ENCODE measurements at regions not wholly inside any gene's neighbourhood (a gene's known extent, or its start where the extent isn't known, plus 50 kb on each side); places are given as distances from the start of the nearest gene placed in this dataset.

DNA sequence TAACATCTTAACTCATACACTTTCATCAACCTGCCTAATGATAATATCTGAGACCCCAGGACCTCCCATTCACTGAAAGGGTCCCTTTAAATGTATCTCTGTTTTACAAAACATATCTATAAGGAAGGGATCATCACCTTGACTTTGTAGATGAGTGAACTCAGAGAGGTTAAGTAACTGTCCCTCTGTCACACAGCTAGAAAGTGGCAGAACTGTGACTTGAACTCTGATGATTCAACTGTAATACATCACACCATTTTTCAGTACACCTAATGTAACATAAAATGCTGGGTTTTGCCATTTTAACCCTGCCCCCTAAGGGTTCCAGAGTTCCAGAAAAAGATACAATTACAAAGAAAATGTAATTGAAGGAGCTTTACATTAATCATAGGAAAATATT lies 234.6 kb downstream of the ZEB2 start:
- TF ChIP-seq CREB3 (tag; conservative IDR thresholded peaks at IDR 0.05; ENCODE audit: low read depth) (no peak), JUN (IDR thresholded peaks at IDR 0.05; ENCODE audit: borderline replicate concordance, low read depth, low read length) (no peak), JUN (CRISPR knock-in tag; IDR thresholded peaks at IDR 0.05; ENCODE audit: borderline replicate concordance) (no peak), CTCF (IDR thresholded peaks at IDR 0.05 in 2 of 3, conservative IDR thresholded peaks at IDR 0.05 in 1 of 3; ENCODE audit: insufficient read depth in 2 of 3, low read depth in 1 of 3, low read length in 3 of 3) (no peak), EZH2 (IDR thresholded peaks at IDR 0.05; ENCODE audit: borderline replicate concordance, low read depth, low read length) (no peak), CHCHD3 (CRISPR knock-in tag; IDR thresholded peaks at IDR 0.05) (no peak), ZNF592 (IDR thresholded peaks at IDR 0.05) (no peak), ZNF253 (CRISPR knock-in tag; conservative IDR thresholded peaks at IDR 0.05) (no peak), E2F8 (IDR thresholded peaks at IDR 0.05; ENCODE audit: low read depth, partially characterized antibody) (no peak), MAFK (IDR thresholded peaks at IDR 0.05; ENCODE audit: low read length) (no peak), KLF1 (tag; IDR thresholded peaks at IDR 0.05) (no peak), EP300 (IDR thresholded peaks at IDR 0.05; ENCODE audit: low read length) (no peak)
